Thoracic aorta (tissue), 2 donors: ENCODE measurements at regions not wholly inside any gene's neighbourhood (a gene's known extent, or its start where the extent isn't known, plus 50 kb on each side); places are given as distances from the start of the nearest gene placed in this dataset.
"Not testable (repeated sequence)": the region's sequence is repeated elsewhere in the genome, so short reads cannot be mapped to it uniquely, and the experiment has no call there.

Source experiments
- ATAC-seq: fragments of 150-250 bp; one replicate; pipeline ENCODE4 v1.8.0; 2017; ENCODE audit warnings: low read depth; ENCODE audit not compliant: insufficient number of reproducible peaks, low FRiP score
- DNase-seq: peaks from one replicate; pipeline ENCODE4 v3.0.0-alpha.2; 2020; ENCODE audit warnings: low spot score
- H3K27ac ChIP-seq, 2 donors: fragments of 200-600 bp; sonication (generic); 1 replicate in 1 of 2; 2 replicates in 1 of 2; pipeline ENCODE4 v1.5.1; 2016; ENCODE audit warnings: mild to moderate bottlenecking in 2 of 2, moderate library complexity in 2 of 2
- H3K27me3 ChIP-seq: fragments of 200-600 bp; sonication (generic); replicated peaks from 2 replicates; pipeline ENCODE4 v1.6.0; 2016; ENCODE audit warnings: mild to moderate bottlenecking; ENCODE audit not compliant: insufficient read depth
- H3K36me3 ChIP-seq: fragments of 200-600 bp; sonication (generic); one replicate; pipeline ENCODE4 v1.5.1; 2016
- H3K4me1 ChIP-seq, 2 donors: fragments of 200-600 bp; sonication (generic); 1 replicate in 1 of 2; 2 replicates in 1 of 2; pipeline versions ENCODE4 v1.5.1 to v1.6.0; 2016; ENCODE audit warnings: low read depth in 2 of 2, mild to moderate bottlenecking in 1 of 2; ENCODE audit not compliant: control insufficient read depth in 1 of 2
- H3K4me3 ChIP-seq: fragments of 200-600 bp; sonication (generic); 2 replicates; pipeline ENCODE4 v1.5.1; 2016; ENCODE audit warnings: mild to moderate bottlenecking
- H3K9me3 ChIP-seq: fragments of 200-600 bp; sonication (generic); 2 replicates; pipeline ENCODE4 v1.5.1; 2016
- CTCF ChIP-seq: fragments of 200-600 bp; sonication (generic); IDR thresholded peaks from one replicate; pipeline ENCODE4 v1.5.1; 2019; ENCODE audit warnings: antibody characterized with exemption

DNA sequence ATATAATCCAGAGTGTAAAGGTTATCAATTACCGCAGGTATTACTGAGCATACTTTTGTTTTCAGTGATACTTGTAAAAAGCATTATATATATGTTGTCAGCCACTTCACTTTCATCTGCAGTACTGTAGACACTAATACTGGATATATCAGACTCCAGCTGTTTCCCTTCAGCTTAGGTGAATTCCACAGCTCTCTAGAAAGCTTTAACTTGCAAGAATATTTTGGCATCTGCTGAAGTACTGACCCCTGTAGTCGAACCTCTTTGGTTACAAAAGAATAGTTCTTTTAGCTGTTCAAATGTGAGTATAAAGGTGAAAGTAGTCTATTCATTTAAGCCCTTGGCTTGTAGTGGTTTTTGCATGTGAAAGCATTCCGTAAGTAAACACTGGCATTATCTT is 1222.7 kb upstream of the TENM3 start:
- no peak for DNase-seq
- H3K4me3 ChIP-seq: no peak overlapping the region
- H3K9me3 ChIP-seq: no peaks in the 10 kb centered on the region
- ATAC-seq: no peak
- H3K4me1 ChIP-seq: no peaks in the 10 kb centered on the region
- H3K36me3 ChIP-seq: no peaks in the 10 kb centered on the region
- H3K27ac ChIP-seq: no peak overlapping the region
- no peaks in the 10 kb centered on the region for H3K27me3 ChIP-seq
- TF ChIP-seq CTCF: no peak

DNA sequence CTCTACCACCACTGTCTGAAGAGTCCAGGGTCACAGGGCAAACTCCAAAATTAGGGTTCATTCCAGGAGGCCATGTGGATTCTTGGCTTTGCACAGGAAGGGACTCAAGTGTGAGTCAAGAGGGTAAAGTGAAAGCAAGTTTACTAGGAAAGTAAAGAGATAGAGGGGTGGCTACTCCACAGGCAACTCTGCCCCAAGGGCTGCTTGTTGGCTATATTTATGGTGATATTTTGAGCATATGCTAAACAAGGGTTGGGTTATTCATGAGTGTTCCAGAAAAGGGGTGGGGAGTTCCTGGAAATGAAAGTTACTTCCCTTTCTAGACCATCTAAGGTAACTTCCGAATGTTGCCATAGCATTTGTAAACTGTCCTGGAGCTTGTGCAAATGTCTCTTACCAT is 1222.0 kb upstream of the TENM3 start:
- H3K9me3 ChIP-seq: no peaks in the 10 kb centered on the region
- DNase-seq (no peak), ATAC-seq (no peak)
- no peaks in the 10 kb centered on the region for H3K36me3 ChIP-seq
- no peak for TF ChIP-seq CTCF
- no peaks in the 10 kb centered on the region for H3K27me3 ChIP-seq
- no peak overlapping the region for H3K4me3 ChIP-seq
- no peak overlapping the region for H3K27ac ChIP-seq
- H3K4me1 ChIP-seq: no peaks in the 10 kb centered on the region

DNA sequence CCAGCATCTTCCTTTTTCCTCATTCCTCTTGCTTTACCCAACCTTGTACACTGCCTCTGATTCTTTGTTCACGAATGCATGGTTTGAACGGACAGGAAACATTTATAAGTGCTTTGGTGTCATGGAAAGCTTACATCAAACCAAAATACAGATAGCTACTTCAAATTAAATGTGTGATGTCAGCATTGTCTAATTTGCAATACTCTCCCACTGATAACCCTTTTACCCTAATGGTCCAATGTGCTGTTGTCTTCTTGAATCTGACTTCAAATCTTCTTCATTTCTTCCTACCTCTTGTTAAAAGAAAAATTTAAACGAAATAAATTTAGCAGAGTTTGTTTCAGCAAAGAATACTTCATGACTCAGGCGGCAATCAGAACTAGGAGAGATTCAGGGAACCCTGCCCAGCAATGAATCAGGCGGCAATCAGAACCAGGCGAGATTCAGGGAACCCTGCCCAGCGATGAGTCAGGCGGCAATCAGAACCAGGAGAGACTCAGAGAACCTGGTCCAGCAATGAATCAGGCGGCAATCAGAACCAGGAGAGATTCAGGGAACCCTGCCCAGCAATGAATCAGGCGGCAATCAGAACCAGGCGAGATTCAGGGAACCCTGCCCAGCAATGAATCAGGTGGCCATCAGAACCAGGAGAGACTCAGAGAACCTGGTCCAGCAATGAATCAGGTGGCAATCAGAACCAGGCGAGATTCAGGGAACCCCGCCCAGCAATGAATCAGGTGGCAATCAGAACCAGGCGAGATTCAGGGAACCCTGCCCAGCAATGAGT is 1212.9 kb upstream of the TENM3 start:
- not testable (repeated sequence) for H3K36me3 ChIP-seq, ATAC-seq, H3K27me3 ChIP-seq, H3K4me3 ChIP-seq, H3K9me3 ChIP-seq, H3K4me1 ChIP-seq
- DNase-seq: peak; percentile 6
- H3K27ac ChIP-seq: peak overlapping the region in 1 of 2 donors; percentile 32

DNA sequence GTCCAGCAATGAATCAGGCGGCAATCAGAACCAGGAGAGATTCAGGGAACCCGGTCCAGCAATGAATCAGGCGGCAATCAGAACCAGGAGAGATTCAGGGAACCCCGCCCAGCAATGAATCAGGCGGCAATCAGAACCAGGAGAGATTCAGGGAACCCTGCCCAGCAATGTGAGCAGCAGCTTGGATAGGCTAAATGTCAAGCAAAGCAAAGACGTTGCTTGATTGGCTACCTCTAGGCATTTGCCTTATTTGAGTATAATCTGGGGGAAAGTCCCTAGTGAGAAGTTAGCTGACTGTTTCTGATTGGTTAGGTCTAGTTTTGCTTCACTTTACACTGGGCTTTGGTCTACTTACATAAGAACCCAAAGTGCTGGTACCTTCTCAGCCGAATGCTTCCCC is 1212.2 kb upstream of the TENM3 start:
- no peak for TF ChIP-seq CTCF
- H3K4me3 ChIP-seq: no peak overlapping the region
- no peak for ATAC-seq
- no peaks in the 10 kb centered on the region for H3K9me3 ChIP-seq
- H3K36me3 ChIP-seq: no peaks in the 10 kb centered on the region
- H3K27me3 ChIP-seq: no peaks in the 10 kb centered on the region
- peak overlapping the region in 1 of 2 donors; percentile 32 for H3K27ac ChIP-seq
- H3K4me1 ChIP-seq: no peaks in the 10 kb centered on the region
- no peak for DNase-seq

- no peak overlapping the region for H3K27ac ChIP-seq
- no peak overlapping the region for H3K4me3 ChIP-seq
- no peaks in the 10 kb centered on the region for H3K4me1 ChIP-seq
- ATAC-seq (no peak), DNase-seq (no peak)
- TF ChIP-seq CTCF: no peak
- no peaks in the 10 kb centered on the region for H3K9me3 ChIP-seq
- no peaks in the 10 kb centered on the region for H3K36me3 ChIP-seq
- no peaks in the 10 kb centered on the region for H3K27me3 ChIP-seq
Observed at GRCh38 chr4:181043486-181043885, 1199.7 kb upstream of the TENM3 start.

- DNase-seq (no peak), ATAC-seq (no peak)
- H3K36me3 ChIP-seq: no peaks in the 10 kb centered on the region
- no peaks in the 10 kb centered on the region for H3K4me1 ChIP-seq
- H3K9me3 ChIP-seq: no peaks in the 10 kb centered on the region
- no peak overlapping the region for H3K27ac ChIP-seq
- no peak overlapping the region for H3K4me3 ChIP-seq
- no peak for TF ChIP-seq CTCF
- H3K27me3 ChIP-seq: no peaks in the 10 kb centered on the region
Observed at GRCh38 chr4:181046809-181047208, 1196.4 kb upstream of the TENM3 start.
